IMR-90 (cell line): ENCODE measurements at regions not wholly inside any gene's neighbourhood (a gene's known extent, or its start where the extent isn't known, plus 50 kb on each side); places are given as distances from the start of the nearest gene placed in this dataset.

Source experiments
- CTCF ChIP-seq: conservative IDR thresholded peaks from 2 replicates; pipeline ENCODE4 v1.5.1; 2012; ENCODE audit warnings: mild to moderate bottlenecking, low read depth, low read length, improper control_type of control experiment
- MAFK ChIP-seq: IDR thresholded peaks from 2 replicates; pipeline ENCODE4 v1.6.1; 2012; ENCODE audit warnings: low read depth, low read length, improper control_type of control experiment
- MAZ ChIP-seq: IDR thresholded peaks from 2 replicates; pipeline ENCODE4 v1.6.1; 2012; ENCODE audit warnings: low read depth, mild to moderate bottlenecking, low read length, improper control_type of control experiment, moderate library complexity, borderline replicate concordance
- POLR2A ChIP-seq: IDR thresholded peaks from 2 replicates; pipeline ENCODE4 v1.6.1; 2012; ENCODE audit warnings: mild to moderate bottlenecking, low read depth, low read length

- TF ChIP-seq CTCF, result no peak
- no peak for TF ChIP-seq POLR2A
- no peak for TF ChIP-seq MAZ
- no peak for TF ChIP-seq MAFK
Observed at GRCh38 chr9:24257726-24258125, 288.0 kb downstream of the IZUMO3 start.
